CD4-positive, alpha-beta T cell treated with Interferon gamma for 1 hour (primary cell): ENCODE measurements at regions not wholly inside any gene's neighbourhood (a gene's known extent, or its start where the extent isn't known, plus 50 kb on each side); places are given as distances from the start of the nearest gene placed in this dataset.

ENCODE experiments used
- DNase-seq: peaks from one replicate; pipeline ENCODE4 v3.0.0-alpha.2; 2020

- DNase-seq, result no peak
Measured at GRCh38 chr6:108751851-108752732, 96.1 kb upstream of the ARMC2 start.

DNA sequence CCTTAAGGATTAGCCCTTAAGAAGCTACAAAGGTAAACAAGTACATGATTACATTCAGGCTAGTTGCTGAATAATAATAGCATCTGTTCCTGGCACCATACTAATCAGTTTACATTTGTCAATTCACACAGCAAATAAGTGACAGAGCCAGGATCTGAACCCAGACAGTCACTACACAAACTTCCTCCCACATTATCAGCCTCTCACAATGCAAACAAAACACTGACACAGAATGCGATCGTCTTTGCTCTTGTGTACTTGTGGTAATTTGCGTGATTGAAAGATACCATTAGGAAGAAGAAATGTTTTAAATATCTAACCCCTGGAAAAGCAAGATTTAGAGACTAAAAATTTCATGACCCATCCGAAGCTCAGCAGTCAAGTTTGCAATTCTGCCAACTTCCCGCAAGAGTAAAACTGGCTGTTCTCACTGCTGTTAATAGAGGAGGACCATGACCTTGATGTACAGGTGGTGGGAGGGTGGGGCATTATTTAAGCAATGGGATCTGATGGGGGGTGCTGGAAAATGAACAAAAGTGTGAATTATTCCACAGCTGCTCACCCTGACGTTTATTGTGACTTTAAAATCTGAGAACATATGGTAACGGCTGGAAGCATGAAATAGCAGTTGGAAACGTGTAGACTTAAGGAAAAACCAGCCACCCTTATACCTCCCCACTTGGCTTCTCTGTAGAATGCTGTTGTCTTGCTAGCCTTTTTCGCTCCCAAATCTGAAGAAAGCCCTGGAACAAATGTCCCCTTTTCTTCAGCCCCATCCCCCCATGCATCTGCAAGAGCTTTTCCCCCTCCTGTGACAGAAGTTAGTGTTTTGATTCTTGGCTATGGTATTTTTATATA lies 95.3 kb upstream of the ARMC2 start:
- no peak for DNase-seq

DNA sequence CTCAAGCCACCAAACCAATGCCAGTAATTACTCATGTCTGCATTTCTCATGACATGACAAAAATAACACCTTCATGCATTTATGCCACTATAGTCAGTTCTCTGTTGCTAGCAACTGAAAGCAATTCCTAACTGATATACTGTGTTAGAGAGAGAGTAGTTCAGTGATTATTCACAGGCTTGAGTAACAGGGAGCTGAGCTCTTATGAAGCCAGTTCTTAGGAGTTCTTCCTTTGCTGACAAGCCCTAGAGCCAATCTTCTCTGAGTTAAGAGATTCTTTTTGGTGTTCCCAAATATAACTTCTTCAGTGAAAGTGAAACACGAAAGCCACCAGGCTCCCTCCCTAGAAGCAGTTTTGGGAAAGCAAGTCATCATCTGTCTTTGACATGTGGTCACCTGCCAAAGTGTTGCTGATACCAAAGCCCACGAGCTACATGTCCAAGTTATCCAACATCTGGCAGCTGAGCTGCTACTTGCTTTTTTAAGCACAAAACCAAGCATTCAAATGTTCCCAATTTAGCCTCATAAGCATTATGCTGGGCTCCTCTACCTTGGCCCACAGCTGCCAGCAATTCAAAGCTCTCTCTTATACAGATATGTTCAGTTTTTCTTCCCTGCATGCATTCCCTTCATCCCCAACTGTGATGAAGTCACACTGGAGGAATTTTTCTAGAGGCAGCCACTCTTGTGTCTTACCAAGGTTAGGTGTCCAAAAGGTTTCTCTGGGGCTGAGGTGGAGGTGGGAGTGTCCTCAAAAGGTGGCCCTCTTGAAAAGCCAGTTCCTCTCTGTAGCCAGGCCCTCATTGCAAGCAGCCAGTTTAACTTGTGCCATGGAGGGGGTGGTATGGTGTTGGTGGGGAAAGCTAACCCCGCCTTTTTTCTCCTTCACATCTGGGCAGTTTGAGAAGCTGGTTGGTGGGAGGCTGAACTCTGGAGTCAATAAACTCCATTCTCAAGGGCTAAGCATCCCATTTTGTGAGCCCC lies 92.7 kb upstream of the ARMC2 start:
- no peak for DNase-seq

- DNase-seq, result no peak
Measured at GRCh38 chr6:108757357-108757756, 90.9 kb upstream of the ARMC2 start.

GRCh38 chr6:108758884-108759283 lies 89.3 kb upstream of the ARMC2 start:
- no peak for DNase-seq

DNA sequence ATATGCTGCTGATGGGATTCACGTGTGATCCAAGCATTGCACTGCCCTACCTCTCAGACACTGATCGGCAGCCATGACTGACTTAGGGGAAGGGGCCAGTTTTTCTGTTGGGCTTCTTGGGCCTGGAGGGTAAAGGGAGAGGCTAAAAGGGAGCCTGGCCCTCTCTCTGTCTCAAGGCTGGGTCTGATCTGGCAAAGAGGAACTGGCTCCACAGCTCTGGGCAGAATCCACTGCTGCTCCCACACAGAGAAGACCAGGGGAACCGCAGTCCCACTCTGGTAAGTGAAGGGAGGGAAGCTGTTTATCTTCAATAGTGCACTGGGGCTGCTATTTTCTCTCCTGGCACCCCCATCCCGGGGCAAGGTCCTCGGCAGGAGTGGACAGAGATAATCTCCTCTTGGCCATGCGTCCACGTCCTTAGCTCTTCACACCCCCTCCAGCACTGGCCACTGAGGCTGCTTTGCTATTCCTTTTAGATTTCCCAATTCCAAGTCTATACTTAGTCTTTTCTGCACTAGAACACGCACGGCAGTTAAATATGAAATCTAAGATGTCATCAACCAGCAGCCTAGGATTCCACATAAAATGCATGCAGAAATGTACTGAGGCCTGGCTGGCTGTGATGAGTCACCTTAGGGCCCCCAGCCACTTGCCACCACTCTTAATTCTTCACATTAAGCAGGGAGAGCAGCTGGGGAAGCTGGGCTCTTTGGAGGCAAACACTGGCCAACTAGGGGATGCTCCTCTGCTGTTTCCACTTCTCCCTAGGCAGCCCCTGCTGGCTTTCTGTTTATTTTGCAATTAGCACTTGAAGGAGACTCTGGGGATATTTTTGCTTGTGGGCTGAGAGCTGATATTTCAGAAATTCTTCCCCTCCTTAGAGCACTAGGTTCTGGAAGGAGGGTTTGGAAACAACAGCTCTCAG lies 87.8 kb upstream of the ARMC2 start:
- no peak for DNase-seq

DNA sequence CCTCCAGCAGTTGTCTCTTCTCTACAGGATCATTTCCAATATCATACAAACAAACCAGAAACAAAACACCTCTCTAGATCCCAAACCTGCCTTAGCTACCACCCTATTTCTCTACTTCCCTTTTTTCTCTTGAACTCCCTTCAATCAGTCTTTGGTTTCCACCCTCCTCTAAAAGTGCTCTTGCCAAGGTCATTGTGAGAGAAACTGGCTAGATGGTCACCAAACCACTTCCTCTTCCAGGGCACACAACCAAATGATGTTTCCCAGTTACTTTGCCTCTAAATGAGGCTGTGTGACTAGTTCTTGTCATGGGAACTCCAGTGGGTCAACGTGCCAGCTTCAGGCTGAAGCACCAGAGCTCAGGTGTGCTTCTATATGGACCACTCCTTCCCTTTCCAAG lies 85.8 kb upstream of the ARMC2 start:
- no peak for DNase-seq

DNA sequence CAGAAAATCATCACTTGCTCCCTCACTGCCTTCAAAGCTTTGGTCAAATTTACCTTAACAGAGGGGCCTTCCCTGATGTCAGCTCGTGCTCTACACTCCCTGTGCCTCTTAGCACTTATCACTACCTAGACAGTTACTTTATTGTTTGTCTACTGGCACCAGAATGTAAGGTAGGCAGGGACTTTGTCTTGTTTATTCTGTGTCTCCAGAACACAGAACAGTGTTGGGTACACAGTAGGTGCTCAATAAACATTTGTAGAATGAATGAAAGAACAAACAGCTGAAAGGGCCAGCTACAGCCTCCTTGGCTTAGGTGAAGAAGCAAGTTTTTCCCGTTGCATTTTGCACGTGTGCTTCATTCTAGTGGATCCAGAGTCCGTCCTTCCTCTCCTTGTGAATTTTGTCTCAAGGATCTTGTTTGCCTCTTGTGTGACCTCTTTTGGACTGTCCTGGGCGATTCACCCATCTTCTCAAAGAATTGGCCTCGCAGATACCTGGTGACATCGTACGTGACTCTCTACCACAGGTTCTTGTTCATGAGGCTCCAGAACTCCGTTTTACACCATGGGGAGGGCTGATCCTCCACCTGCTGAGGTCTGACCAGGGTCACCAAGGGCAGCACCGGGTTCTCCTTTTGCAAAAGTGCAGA lies 84.2 kb upstream of the ARMC2 start:
- no peak for DNase-seq

DNA sequence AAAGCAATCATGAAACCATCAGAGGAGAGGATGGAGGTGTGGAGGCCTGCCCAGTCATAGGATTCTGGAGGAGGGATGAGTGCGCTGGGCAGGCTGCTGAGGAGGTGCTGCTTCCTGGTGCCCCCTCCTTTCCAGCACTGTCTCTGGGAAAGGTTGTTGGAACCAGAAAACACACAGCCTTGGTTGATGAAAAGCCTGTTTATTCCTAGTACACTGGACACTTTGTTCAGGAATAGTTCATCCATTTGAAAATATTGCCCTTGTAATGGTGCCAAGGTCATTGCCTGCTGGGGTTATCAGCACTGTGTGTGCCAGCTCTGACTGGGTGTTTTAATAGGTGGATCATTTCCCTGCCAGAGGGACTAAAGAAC lies 83.7 kb upstream of the ARMC2 start:
- no peak for DNase-seq

DNA sequence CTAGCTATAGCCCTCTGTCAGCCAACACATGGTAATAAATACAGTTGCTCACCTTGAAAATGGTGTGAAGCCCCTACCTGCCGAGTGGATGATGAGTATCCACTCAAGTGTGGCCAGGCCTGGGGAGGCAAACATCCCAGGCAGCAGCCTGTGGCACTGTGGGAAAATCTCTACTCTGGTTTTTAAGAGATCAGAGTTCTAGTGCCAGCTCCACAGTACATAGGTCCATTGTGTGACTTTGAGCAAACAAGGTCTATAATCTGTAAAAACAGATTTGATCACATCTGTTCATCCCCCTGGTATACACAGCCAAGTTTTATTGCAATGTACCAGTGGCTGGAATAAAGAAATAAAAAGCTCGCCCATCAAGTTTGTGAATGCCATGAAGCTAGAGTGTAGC lies 82.7 kb upstream of the ARMC2 start:
- DNase-seq, result no peak

GRCh38 chr6:108766419-108766818 lies 81.8 kb upstream of the ARMC2 start:
- no peak for DNase-seq

DNA sequence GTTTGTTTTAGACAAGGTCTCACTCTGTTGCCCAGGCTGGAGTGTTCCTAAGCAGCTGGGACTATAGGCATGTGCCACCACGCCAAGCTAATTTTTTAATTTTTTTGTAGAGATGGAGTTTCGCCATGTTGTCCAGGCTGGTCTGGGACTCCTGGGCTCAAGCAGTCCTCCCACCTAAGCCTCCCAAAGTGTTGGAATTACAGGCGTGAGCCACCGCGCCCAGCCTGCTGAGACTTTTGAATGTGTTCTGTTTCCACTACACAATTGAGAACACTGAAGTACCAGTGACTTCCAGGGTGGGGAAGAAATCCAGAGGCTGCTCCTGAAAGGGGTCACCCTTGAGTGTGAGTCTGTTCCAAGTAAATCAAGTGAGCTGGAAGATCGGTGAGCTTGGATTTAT lies 81.3 kb upstream of the ARMC2 start:
- no peak for DNase-seq

DNA sequence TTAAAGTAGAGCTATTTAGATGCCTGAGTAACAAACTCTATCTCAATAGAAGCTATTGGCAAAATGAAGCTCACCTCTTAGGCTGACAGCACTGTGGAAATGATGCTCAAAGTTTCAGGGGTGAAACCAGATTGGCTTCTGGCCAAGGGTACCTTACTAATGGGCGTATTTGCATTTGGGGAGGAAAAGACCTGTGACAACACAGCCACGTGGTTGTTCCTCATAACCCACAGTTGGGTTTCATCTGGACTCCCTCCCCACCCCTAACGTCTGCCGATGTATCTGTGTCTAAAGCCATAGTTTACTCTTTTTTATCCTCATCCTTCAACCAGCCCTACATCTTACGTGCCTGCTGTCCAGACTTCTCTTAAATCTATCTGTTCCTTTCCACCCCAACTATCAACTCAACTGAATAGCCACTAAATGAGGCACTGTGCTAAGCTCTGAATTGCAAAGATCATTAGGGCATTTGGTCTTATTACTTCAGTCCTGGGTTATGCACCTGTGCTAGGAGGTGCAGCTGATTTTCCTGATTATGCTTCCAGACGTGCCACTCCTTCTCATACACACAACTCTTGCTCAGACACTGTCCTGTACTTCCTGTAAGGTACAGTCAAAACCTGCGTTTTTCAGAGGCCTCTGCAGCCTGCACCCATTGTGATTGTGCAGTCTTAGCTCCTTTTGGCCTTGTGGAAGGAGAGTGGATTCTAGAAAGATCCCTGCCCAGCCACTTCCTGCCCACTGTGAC lies 80.6 kb upstream of the ARMC2 start:
- no peak for DNase-seq

DNA sequence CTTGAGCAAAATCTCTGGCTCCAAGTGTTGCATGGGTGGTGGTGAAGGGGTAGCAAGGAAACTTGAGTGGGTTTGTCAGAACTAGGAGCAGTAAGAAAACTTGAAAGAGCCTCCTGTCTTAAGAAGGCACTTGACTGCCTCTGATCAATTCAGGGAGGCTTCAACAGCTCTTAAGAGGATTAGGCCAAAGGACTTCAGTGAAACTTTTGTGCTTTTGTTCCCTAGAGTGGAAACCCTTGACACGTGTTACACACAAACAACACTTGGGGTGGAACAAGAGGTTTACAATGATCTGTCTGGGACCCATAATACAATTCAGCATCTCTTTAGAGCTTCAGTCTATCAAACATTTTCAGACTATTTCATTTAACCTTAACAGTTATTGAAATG lies 80.1 kb upstream of the ARMC2 start:
- DNase-seq, result no peak

GRCh38 chr6:108768792-108769524 lies 79.3 kb upstream of the ARMC2 start:
- DNase-seq, result no peak

DNA sequence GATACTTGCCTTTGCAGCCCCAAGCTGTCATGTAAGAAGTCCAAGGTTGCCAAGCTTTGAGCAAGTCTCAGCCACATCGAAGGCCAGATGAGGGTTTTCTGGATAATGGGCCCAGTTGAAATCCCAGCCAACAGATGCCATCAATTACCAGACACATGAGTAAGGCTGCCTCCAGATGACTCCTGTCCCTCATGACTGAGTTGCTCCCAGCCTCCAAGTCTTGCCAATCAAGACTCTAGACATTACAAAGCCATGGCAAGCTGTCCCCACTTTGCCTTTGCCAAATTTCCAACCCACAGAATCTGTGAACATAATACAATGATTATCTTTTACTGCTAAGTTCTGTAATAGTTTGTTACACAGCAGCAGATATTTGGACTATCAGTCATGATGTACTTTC lies 76.8 kb upstream of the ARMC2 start:
- DNase-seq, result no peak

GRCh38 chr6:108774555-108774954 lies 73.7 kb upstream of the ARMC2 start:
- DNase-seq, result no peak

DNA sequence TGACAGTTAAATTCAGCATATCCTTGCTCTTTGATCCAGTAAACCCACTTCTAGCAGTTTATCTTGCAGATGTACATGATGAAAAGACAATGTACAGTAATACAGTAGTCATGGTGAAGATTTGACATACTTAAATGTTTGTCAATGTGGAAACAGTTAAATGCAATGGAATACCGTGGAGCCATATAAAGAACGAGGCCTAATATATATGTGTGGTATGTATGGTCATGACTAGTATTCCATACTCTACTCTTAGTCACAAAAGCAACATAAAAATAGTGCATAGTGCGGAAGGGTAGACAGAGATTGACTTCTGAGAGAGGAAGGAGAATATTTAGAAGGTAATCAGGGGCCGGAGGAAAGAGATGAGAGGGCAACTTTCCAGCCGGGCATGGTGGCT lies 70.7 kb upstream of the ARMC2 start:
- DNase-seq, result no peak

- no peak for DNase-seq
Measured at GRCh38 chr6:108778421-108779186, 69.6 kb upstream of the ARMC2 start.
